HFFc6 (cell line): ENCODE measurements at regions not wholly inside any gene's neighbourhood (a gene's known extent, or its start where the extent isn't known, plus 50 kb on each side); places are given as distances from the start of the nearest gene placed in this dataset.

Experiments used
- DNase-seq: peaks from one replicate; pipeline ENCODE4 v3.0.0-alpha.2; 2018
- H3K27ac Mint-ChIP-seq: 2 replicates; pipeline ENCODE4 v1.8.0; 2020; ENCODE audit warnings: mild to moderate bottlenecking, mixed read lengths
- H3K27me3 Mint-ChIP-seq: 2 replicates; pipeline ENCODE4 v1.8.0; 2021; ENCODE audit warnings: mild to moderate bottlenecking, moderate library complexity, mixed read lengths; ENCODE audit not compliant: insufficient read depth
- H3K36me3 Mint-ChIP-seq: 2 replicates; pipeline ENCODE4 v1.8.0; 2021; ENCODE audit warnings: low read depth, mixed read lengths
- H3K4me1 Mint-ChIP-seq: 2 replicates; pipeline ENCODE4 v1.8.0; 2020; ENCODE audit warnings: low read depth, mixed read lengths
- H3K4me3 Mint-ChIP-seq: 2 replicates; pipeline ENCODE4 v1.8.0; 2020; ENCODE audit warnings: mild to moderate bottlenecking, moderate library complexity, mixed read lengths
- H3K9me3 Mint-ChIP-seq: 2 replicates; pipeline ENCODE4 v1.8.0; 2020; ENCODE audit warnings: mild to moderate bottlenecking, mixed read lengths
- CTCF ChIP-seq: fragments of 200-600 bp; sonication (generic); IDR thresholded peaks from 2 replicates; pipeline ENCODE4 v1.5.0; 2021; ENCODE audit warnings: antibody characterized with exemption, mild to moderate bottlenecking

DNA sequence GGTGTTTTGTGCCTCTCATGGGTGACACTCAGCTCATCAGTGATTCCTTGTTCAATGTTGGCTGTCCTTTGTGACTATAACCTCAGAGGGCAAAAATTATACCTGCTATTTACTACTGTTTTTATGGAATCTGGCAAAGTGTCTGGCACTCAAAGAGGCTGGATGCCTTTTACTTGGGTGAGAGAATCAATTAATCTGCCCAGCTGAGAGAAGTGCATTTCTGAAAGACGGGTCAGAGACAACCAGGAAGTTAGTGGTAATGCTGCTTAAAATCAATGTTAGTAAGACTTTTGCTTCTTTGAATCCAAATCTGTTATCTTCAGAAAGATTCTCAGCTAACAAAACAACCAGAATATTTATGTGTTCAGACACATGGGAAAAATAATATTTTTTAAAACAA, 436.2 kb upstream of the SUCLG2 start:
- no peak for TF ChIP-seq CTCF
- Mint-ChIP-seq H3K4me1 (no peaks in the 10 kb centered on the region), H3K27ac (no peak overlapping the region), H3K36me3 (no peaks in the 10 kb centered on the region), H3K9me3 (peaks cover 22% of the 10 kb centered on the region), H3K27me3 (peaks cover 2% of the 10 kb centered on the region; the same call in 1 of the 2 replicates), H3K4me3 (no peak overlapping the region)
- DNase-seq: no peak

- Mint-ChIP-seq H3K36me3 (no peaks in the 10 kb centered on the region), H3K27me3 (peaks cover 2% of the 10 kb centered on the region; the same call in 1 of the 2 replicates), H3K9me3 (peaks cover 26% of the 10 kb centered on the region), H3K4me3 (no peak overlapping the region), H3K27ac (no peak overlapping the region), H3K4me1 (no peaks in the 10 kb centered on the region)
- DNase-seq: no peak
- no peak for TF ChIP-seq CTCF
These were observed 435.2 kb upstream of the SUCLG2 start for GRCh38 chr3:68089572-68090011.

DNA sequence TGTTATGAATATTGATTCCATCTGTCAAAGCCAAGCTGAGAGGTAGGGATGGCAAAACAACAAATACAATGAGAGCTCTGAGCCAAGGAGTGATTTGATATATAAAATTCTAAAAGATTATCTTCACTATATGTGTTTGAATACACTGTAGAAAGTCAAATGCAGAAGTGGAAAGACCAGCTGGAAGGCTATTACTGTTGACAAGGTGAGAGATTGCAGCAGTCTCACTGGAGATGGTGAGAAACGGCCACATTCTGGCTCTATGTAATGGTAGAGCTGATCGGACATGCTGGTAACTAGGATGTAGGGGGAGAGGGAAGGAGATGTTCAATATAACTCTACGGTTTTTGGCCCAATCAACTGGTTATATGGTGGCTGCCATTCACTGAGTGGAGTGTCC, 434.2 kb upstream of the SUCLG2 start:
- no peak for DNase-seq
- Mint-ChIP-seq H3K36me3 (no peaks in the 10 kb centered on the region), H3K27ac (no peak overlapping the region), H3K4me1 (no peaks in the 10 kb centered on the region), H3K9me3 (peaks cover 31% of the 10 kb centered on the region), H3K27me3 (peaks cover 2% of the 10 kb centered on the region; the same call in 1 of the 2 replicates), H3K4me3 (no peak overlapping the region)
- TF ChIP-seq CTCF: no peak

DNA sequence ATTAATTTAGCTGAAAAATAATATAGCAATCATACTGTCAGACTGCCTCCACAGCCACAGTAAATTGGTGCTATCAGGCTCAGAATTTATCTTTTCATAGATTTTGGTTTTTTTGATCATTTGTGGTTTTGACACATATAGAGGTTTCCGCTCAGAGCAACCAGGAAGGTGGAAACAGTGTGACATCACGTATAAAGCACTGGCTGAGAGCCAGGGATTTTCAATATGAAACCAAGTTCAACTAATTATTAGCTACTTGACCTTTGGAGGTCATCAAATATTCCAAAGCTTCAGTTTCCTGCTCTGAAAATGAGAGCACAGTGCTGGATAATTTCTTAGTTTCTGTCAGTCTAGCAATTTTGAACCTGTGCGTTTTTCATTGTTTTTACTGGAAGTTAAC, 433.8 kb upstream of the SUCLG2 start:
- no peaks in the 10 kb centered on the region for H3K4me1 Mint-ChIP-seq
- no peak overlapping the region for H3K4me3 Mint-ChIP-seq
- H3K36me3 Mint-ChIP-seq: no peaks in the 10 kb centered on the region
- no peak for DNase-seq
- H3K27me3 Mint-ChIP-seq: peaks cover 2% of the 10 kb centered on the region; the same call in 1 of the 2 replicates
- H3K27ac Mint-ChIP-seq: no peak overlapping the region
- H3K9me3 Mint-ChIP-seq: peaks cover 27% of the 10 kb centered on the region
- no peak for TF ChIP-seq CTCF

- H3K4me3 Mint-ChIP-seq: no peak overlapping the region
- DNase-seq: no peak
- no peak for TF ChIP-seq CTCF
- no peaks in the 10 kb centered on the region for H3K36me3 Mint-ChIP-seq
- H3K4me1 Mint-ChIP-seq: no peaks in the 10 kb centered on the region
- no peaks in the 10 kb centered on the region for H3K27me3 Mint-ChIP-seq
- H3K9me3 Mint-ChIP-seq: peaks cover 33% of the 10 kb centered on the region
- H3K27ac Mint-ChIP-seq: no peak overlapping the region
These were observed 417.6 kb upstream of the SUCLG2 start for GRCh38 chr3:68072062-68072461.

DNA sequence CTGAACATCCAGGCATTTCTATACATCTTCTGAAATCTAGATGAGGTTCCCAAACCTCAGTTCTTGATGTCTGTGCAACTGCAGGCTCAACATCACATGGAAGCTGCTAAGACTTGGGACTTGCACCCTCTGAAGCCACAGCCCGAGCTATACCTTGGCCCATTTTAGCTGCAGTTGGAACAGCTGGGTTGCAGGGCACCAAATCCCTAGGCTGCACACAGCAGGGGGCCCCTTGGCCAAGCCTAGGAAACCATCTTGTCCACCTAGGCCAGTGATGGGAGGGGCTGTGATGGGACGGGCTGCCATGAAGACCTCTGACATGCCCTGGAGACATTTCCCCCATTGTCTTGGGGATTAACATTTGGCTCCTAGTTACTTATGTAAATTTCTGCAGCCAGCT, 415.8 kb upstream of the SUCLG2 start:
- no peak overlapping the region for H3K4me3 Mint-ChIP-seq
- H3K27ac Mint-ChIP-seq: no peak overlapping the region
- peaks cover 34% of the 10 kb centered on the region for H3K9me3 Mint-ChIP-seq
- no peaks in the 10 kb centered on the region for H3K36me3 Mint-ChIP-seq
- no peaks in the 10 kb centered on the region for H3K4me1 Mint-ChIP-seq
- DNase-seq: no peak
- H3K27me3 Mint-ChIP-seq: no peaks in the 10 kb centered on the region
- no peak for TF ChIP-seq CTCF
